DND-41 (cell line): ENCODE measurements at regions not wholly inside any gene's neighbourhood (a gene's known extent, or its start where the extent isn't known, plus 50 kb on each side); places are given as distances from the start of the nearest gene placed in this dataset.
"Not testable (repeated sequence)": the region's sequence is repeated elsewhere in the genome, so short reads cannot be mapped to it uniquely, and the experiment has no call there.

Experiments used
- ATAC-seq: fragments of 200-7000 bp; cut with Tn5 transposase; 3 replicates; pipeline ENCODE4 v1.9.1; 2021; ENCODE audit warnings: low read depth; ENCODE audit not compliant: insufficient read depth
- DNase-seq: peaks from one replicate; pipeline ENCODE4 v3.0.0-alpha.2; 2020
- H2AFZ ChIP-seq: 2 replicates; pipeline ENCODE4 v1.6.0; 2012; ENCODE audit warnings: low read depth, low read length
- H3K27ac ChIP-seq: 2 replicates; pipeline ENCODE4 v1.5.1; 2012; ENCODE audit warnings: low read length, inconsistent platforms
- H3K27me3 ChIP-seq: fragments of 200-600 bp; sonication (generic); 2 replicates; pipeline ENCODE4 v1.6.0; 2012; ENCODE audit warnings: low read length, mild to moderate bottlenecking, inconsistent platforms; ENCODE audit not compliant: insufficient read depth, poor library complexity
- H3K36me3 ChIP-seq: 2 replicates; pipeline ENCODE4 v1.5.1; 2012; ENCODE audit warnings: low read length, inconsistent platforms; ENCODE audit not compliant: insufficient read depth
- H3K4me1 ChIP-seq: 2 replicates; pipeline ENCODE4 v1.5.1; 2012; ENCODE audit warnings: mild to moderate bottlenecking, low read length; ENCODE audit not compliant: insufficient read depth
- H3K4me2 ChIP-seq: 2 replicates; pipeline ENCODE4 v1.6.0; 2012; ENCODE audit warnings: mild to moderate bottlenecking, moderate library complexity, low read length, inconsistent platforms; ENCODE audit not compliant: insufficient read depth
- H3K4me3 ChIP-seq, 2 experiments: fragments of 200-600 bp in 1 of 2; shearing (Covaris generic) in 1 of 2; 2 replicates each; pipeline ENCODE4 v1.5.1; 2012 to 2016; ENCODE audit warnings: inconsistent platforms in 2 of 2, low read length in 2 of 2, mild to moderate bottlenecking in 2 of 2, low read depth in 1 of 2, moderate library complexity in 1 of 2
- H3K79me2 ChIP-seq: 2 replicates; pipeline ENCODE4 v1.6.0; 2012; ENCODE audit warnings: low read length, inconsistent platforms; ENCODE audit not compliant: insufficient read depth
- H3K9ac ChIP-seq: 2 replicates; pipeline ENCODE4 v1.6.0; 2012; ENCODE audit warnings: low read depth, mild to moderate bottlenecking, inconsistent platforms, low read length, moderate library complexity
- H3K9me3 ChIP-seq: 2 replicates; pipeline ENCODE4 v1.5.1; 2012; ENCODE audit warnings: low read length, moderate library complexity, mild to moderate bottlenecking, inconsistent platforms; ENCODE audit not compliant: insufficient read depth, severe bottlenecking
- H4K20me1 ChIP-seq: 2 replicates; pipeline ENCODE4 v1.6.0; 2012; ENCODE audit warnings: low read length; ENCODE audit not compliant: insufficient read depth
- CTCF ChIP-seq: IDR thresholded peaks from 2 replicates; pipeline ENCODE4 v1.5.1; 2012; ENCODE audit warnings: borderline replicate concordance, low read length, moderate library complexity, mild to moderate bottlenecking; ENCODE audit not compliant: poor library complexity, severe bottlenecking; ENCODE audit errors: extremely low read depth
- EZH2 ChIP-seq: IDR thresholded peaks from 3 replicates; pipeline ENCODE4 v1.6.1; 2012; ENCODE audit warnings: borderline replicate concordance, low read depth, mild to moderate bottlenecking, moderate library complexity, low read length, inconsistent platforms; ENCODE audit not compliant: severe bottlenecking

GRCh38 chr16:8403978-8404749 lies 186.1 kb downstream of the TMEM114 start:
- Histone ChIP-seq H3K27me3 (no peaks in the 10 kb centered on the region), H3K4me3 (no peak overlapping the region), H3K4me1 (no peaks in the 10 kb centered on the region), H3K79me2 (no peaks in the 10 kb centered on the region), H3K9ac (no peak overlapping the region), H3K9me3 (no peaks in the 10 kb centered on the region), H3K36me3 (no peaks in the 10 kb centered on the region), H3K27ac (no peak overlapping the region), H4K20me1 (no peaks in the 10 kb centered on the region), H2AFZ (no peak overlapping the region), H3K4me2 (no peak overlapping the region)
- ATAC-seq (no peak), DNase-seq (no peak)
- TF ChIP-seq CTCF (no peak), EZH2 (no peak)

GRCh38 chr16:8402981-8403843 lies 187.1 kb downstream of the TMEM114 start:
- H3K4me3 ChIP-seq: no peak overlapping the region
- H3K9ac ChIP-seq: no peak overlapping the region
- no peaks in the 10 kb centered on the region for H3K27me3 ChIP-seq
- H3K4me1 ChIP-seq: no peaks in the 10 kb centered on the region
- H3K79me2 ChIP-seq: no peaks in the 10 kb centered on the region
- H4K20me1 ChIP-seq: no peaks in the 10 kb centered on the region
- H3K4me2 ChIP-seq: no peak overlapping the region
- ATAC-seq (no peak), DNase-seq (no peak)
- H3K36me3 ChIP-seq: no peaks in the 10 kb centered on the region
- no peaks in the 10 kb centered on the region for H3K9me3 ChIP-seq
- TF ChIP-seq CTCF (no peak), EZH2 (no peak)
- no peak overlapping the region for H3K27ac ChIP-seq
- H2AFZ ChIP-seq: no peak overlapping the region

GRCh38 chr16:8400683-8401082 lies 189.6 kb downstream of the TMEM114 start:
- H2AFZ ChIP-seq, ATAC-seq, H3K36me3 ChIP-seq, H3K9ac ChIP-seq, DNase-seq, H3K79me2 ChIP-seq, H3K4me3 ChIP-seq, H3K4me2 ChIP-seq, H3K4me1 ChIP-seq, H4K20me1 ChIP-seq, H3K27ac ChIP-seq, H3K9me3 ChIP-seq, H3K27me3 ChIP-seq: not testable (repeated sequence)

- Histone ChIP-seq H2AFZ (no peak overlapping the region), H3K36me3 (no peaks in the 10 kb centered on the region), H3K9me3 (no peaks in the 10 kb centered on the region), H3K79me2 (no peaks in the 10 kb centered on the region), H3K27me3 (no peaks in the 10 kb centered on the region), H3K9ac (no peak overlapping the region), H3K27ac (no peak overlapping the region), H3K4me1 (no peaks in the 10 kb centered on the region), H3K4me3 (no peak overlapping the region), H4K20me1 (no peaks in the 10 kb centered on the region), H3K4me2 (no peak overlapping the region)
- TF ChIP-seq CTCF (no peak), EZH2 (no peak)
- ATAC-seq (no peak), DNase-seq (no peak)
These were observed 191.8 kb downstream of the TMEM114 start for GRCh38 chr16:8398548-8398947.
